IPS DF 19.7 (cell line): ENCODE measurements at regions not wholly inside any gene's neighbourhood (a gene's known extent, or its start where the extent isn't known, plus 50 kb on each side); places are given as distances from the start of the nearest gene placed in this dataset.
"Not testable (repeated sequence)": the region's sequence is repeated elsewhere in the genome, so short reads cannot be mapped to it uniquely, and the experiment has no call there.

Experiments
- DNase-seq: peaks from one replicate; pipeline ENCODE4 v3.0.0-alpha.2; 2013; ENCODE audit warnings: low read depth, low spot score

DNA sequence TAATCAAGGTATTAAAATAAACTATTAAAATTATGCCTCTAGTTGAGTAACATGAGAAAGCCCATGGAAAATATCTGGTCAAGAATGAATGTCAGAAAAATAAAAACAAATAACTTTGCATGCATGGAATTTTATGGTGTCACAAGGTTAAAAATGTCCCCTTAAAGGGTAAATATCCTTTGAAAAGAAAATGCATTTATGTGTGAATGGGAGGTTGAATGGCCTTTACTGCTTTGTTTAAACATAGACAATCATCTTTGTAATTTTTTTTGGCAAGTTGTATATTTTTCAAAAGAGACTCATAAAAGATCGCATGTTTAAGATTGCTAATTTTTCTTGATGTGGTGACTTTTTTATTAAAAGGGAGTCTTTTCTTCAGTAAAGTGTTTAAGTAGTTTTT lies 564.2 kb downstream of the NR2F2 start:
- DNase-seq: no peak

DNA sequence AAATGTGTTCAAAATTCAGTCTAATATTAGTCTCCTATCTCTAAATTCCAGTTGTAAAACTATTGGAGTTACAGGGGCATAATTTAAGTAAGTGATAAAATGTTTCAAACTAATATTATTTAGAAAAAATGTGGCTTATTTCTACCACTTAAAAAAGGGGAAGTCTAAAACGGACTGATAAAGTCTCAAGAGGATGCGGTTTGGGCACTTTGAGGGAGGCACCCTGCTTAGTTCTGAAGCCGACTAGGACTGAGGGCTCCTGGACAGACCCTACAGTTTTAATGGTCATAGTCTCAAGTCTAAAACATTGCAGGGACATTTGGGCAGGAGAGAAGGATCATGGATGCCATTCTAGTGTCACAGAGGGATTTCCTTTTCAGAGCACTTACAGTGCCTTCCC lies 566.3 kb downstream of the NR2F2 start:
- DNase-seq: no peak

DNA sequence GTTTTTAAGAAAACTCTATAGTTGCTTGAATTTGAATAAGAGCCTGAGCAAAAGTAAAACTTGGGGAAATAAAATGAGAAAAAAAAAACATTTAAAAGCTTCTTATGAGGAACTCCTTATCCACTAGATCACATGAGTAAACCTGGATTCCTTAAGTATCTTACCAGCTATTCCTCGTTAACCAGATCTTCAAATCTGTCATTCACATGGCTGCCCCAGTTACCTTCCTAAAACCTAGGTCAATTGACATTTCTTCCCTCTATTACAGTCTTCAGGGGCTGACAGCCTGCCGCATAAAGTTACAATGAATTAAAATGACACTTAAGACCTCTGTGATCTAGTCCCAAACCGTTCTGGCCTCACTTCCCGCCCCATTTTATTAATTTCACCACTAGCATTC lies 583.6 kb downstream of the NR2F2 start:
- no peak for DNase-seq

DNA sequence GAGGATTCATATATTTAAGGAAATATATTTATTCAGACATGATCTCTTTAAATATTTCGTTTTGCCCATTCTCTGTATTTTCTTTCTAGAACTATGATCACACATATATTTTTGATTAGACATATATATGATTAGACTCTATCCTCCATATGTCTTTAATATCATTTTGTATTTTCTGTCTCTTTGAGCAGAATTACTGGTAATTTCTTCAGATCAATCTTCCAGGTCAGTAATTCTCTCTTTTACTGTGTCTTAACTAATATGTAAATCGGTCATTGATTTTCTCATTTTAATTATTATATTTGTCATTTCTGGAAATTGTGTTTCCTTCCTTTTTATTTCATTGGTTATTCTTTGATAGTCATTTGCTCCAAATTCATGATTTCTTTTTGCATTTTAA lies 586.2 kb downstream of the NR2F2 start:
- no peak for DNase-seq

DNA sequence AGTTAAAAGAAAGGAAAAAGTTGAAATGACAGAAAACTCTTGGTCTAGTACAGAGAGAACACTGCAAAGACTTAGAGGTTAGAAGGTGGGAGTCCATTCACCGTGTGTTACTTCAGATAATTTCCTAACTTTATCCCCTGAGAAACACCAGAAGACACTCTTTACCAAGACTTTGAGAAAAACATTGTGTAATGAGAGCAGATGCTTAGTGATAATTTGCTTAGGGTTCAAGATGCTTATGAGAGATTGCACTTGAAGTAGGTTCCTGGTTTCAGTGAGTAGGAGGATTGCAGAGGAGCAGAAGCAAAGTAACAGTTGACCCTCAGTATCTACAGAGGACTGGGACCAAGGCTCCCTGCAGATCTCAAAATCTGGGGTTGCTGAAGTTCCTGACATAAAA lies 594.1 kb downstream of the NR2F2 start:
- no peak for DNase-seq

DNA sequence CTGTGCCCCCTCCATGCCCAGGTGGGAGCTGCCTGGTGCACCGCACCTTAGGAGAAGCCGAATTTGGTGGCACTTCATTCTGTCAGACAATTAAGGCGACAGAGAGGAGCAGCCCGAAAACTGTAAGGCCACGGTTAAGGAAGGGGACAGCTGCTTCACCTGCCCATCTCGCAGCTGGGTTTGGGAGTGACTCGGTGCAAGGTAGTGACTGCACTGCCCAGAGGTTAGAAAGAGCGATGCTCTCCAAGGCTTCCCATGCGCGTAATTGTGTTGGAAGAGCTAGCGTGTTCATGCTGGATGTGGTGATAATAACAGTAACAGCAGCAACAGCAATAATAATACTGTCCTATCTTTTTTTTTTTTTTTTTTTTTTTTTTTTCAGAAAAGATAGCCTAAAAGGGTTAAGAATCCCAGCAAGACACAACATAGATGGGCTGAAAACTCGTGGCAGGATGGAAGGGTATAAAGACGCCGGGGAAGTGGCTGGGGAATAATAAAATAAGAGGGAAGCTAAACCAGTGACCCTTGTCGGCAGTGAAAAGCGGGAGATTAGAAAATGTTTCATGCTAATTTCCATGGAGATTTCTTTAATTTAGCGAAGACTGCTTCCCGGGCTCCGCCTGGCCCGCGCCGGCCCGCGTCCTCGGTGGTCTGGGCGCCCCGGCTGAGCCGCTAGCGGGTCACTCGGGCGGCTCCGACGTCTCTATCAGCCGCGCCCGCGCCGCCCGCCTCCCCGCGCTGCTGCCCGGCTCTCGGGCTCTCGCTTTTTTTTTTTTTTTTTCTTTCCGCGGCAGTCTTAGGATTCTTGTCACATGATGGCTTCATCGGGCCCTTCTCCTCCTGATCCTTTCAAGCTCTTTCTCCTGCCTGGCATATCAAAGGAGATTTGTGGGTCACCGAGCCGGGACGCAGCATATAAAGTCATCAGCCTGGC lies 617.1 kb downstream of the NR2F2 start:
- DNase-seq: no peak

DNA sequence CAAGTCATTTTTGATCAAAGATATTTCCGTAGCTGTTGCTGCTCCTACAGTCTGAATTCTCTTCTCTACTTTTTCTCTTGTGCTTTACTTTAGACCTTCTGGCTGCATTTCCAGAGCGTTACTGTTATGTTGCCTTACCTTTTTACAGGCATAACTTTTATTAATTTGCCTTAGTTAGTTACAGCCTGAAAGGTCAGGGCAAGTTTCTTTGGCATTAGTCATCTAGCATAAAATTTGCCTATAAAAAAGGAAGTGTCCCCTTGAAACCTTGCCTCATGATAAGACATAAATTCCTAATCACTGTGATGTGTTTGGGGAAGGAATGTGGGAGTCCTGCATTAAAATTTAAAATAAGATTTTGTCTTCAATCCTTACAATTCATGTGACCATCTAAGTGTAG lies 618.5 kb downstream of the NR2F2 start:
- no peak for DNase-seq

DNA sequence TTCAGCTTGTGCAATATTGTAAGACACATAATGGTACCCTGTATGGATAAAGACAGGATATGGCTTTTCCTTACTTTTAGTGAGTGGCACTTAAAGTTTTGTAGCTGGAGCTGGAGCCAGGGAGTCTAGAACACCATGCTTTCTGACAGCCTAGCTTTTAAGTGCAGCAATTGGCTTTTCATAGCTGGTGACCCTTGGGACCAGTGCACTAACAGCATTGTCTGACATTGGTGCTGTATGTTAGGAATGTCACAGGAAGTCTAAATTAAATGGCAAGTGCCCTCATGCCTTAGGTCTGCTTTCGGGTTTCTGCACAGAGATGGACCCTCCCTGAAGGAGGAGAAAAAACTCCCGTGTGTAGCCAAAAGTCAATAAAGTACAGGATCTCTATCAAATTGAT lies 628.2 kb downstream of the NR2F2 start:
- no peak for DNase-seq

DNA sequence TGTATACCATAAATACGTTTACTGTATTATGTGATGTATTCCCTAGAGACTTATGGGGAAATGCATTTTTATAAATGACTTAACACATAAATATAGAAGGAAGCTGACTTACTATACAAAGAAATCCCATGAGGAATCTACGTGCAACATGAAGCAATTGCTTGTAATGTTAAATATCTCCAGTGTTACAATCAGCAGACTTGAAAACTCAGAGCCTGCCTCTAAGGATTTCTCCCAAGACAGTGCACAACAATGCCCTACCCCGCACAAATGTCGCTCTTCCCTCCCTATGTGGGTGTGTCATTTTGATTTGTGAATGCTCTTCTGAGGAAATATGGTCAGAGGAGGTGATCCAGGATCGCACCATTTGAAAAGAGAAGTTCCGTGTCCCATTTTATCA lies 629.0 kb downstream of the NR2F2 start:
- DNase-seq: no peak

DNA sequence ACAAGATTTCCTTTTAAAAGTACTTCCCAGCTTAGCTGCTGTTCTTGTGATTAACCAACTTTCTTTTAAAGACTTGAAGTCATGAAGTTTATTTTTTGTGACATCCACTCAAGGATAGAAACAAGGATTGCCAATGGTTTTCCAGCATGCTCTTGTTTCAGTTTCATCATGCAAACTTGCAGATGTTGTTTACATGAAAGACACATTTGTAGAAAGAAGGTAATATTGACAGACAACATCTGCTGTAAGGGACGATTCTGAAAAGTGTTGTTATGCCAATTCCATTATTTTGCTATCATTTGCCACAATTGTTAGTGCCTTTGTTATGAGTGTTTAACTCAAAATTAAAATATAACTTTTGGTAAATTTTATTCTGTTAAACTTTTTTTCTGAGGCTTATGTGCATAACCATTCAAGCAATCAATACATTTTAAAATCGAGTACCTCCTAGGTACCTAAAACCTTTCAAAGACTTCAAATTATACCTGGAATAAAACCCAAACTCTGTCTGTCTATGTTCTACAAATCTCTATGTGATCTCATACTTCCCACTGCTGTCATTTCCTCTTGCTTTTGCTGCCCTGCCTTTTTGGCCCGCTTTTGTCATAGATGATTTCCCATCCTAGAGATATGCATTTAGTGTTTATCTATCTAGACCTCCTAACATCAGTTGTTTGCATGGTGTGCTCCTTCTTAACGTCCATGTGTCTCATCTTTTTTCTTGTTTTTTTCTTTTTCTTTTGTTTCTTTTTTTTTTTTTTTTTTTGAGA lies 630.4 kb downstream of the NR2F2 start:
- no peak for DNase-seq

DNA sequence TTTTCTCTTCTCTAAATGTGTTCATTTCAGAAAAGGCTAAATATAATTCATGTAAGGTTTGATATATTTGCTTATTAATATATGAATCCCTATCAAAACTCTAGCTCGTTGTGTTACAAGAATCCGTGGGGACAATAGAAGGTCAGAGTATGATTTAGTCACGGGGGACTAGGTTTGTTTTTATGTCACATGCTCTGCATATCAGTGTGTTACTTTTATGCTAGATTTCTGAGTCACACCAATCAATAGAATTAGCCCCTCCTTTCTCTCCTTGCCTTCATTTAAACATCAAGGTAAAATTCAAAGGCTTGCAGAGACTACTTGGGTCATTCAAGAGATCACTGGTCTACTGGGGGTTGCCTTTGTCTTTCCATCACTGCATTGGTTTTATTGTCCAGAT lies 636.1 kb downstream of the NR2F2 start:
- DNase-seq: no peak

DNA sequence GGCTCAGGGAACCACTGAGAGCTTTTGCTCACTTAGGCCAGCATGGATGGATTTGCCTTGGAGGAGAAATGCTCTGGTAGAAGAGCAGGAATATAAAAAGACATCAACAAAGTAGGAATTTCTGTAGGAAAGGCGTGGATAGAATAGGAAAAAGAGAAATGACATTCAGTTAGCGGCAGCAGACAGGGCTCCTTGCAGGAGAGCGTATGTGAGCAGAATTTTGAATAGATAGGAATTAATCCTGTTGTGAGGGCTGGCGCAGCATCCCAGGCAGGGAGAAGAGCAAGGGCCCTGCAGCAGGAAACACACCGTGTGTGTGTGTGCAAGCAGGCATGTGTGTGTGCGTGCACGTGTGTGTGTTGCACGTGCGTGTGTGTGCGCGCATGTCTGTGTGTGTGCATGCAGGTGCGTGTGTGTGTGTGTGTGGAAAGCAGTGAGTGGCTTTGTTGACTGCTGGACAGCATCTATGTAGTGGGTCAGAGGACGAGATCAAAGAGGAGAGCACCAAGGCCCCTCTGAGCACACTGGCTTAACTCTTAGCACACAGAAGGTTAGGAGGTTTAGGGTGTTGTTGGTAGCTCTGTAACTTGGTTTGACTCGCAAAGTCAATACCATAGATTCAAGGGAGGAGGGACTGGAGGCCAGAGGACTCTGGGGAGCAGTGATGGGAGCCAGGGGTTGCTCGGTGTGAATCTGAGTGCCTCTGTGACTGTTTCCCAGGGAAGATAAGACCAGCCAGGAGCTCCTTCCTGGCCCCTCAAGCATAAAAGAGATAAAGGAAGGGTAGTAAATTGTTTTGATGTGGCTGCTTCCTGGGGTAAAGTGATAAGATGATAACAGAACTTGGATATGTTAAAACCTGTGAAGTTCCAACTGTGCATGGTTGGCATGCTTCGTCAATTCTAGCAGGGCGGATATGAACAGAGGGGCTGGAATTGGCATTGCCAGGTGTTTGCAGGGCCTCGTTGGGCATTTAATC lies 639.5 kb downstream of the NR2F2 start:
- no peak for DNase-seq

DNA sequence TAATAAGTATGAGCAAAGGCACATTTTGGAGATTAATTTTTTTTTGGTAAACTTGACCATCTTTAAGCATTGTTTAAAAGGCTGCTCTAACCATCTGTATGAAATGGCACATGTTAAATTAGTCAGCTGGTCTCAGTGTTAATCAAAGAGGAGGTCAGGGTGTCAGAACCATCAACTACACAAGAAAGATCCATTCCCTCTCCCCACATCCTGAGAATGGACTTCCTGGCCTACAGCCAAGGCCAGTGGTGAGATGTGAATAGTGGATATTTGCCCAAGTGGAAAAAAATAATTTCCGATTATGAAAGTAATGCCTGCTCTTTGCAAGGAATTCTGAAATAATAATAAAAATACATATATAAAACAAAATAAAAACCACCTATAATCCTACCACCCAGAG lies 641.7 kb downstream of the NR2F2 start:
- DNase-seq: no peak

DNA sequence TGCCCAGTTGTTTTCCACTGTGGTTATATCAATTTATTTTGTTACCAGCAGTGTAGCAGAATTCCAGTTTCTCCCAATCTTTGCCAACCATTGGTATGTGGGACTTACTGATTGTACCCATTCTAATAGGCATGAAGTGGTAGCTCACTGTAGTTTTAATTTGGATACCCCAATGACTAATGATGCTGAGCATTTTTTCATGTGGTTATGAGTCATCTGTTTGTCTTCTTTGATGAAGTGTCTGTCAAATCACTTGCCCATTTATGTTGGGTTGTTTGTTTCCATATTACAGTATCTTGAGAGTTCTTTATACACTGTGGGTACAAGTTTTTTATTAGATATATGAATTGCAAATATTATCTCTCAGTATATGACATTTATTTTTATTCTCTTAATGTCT lies 644.3 kb downstream of the NR2F2 start:
- no peak for DNase-seq

DNA sequence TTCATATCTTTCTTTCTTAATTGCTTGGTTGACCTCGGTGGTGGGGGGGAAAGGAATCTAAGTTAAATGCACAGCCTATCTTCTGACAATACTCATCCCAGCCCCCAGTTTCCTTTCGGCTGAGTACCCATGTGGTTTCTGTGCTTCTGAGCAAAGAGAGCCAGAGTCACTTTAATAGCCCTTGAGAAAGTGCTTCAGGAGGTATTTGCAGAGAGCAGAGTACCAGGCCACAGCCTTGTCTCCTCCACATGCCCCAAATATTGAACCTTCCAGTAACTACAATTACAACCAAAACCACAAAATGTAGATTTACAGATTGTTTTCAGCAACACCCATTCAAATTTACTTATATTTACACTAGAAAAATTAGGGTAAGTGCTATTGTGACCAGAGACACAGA lies 647.4 kb downstream of the NR2F2 start:
- no peak for DNase-seq

DNA sequence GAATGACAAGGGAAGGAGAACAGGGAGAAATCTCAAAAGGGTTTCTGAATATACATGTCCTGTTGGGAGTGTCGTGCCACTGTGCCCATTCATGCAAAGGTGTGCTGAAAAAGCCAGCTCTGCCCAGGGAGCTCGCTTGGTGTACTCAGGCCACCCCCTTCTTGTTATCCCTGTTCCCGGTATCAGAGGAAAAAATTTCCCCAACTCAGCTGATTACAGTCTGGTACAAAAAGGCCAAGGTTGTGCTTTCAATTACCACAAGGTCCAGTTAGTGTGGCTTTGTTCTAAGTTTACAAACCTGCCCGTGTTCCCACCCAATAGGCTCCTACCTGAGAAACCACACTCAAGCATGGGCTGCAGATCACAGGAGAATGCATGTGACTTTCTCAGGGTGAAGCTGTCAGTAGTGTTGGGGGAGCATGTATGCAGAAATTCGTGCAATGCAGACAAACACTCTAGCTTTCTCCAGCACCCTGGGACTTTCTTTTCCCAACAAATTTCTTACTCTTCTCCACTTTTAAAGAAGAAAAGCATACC lies 648.5 kb downstream of the NR2F2 start:
- no peak for DNase-seq

DNA sequence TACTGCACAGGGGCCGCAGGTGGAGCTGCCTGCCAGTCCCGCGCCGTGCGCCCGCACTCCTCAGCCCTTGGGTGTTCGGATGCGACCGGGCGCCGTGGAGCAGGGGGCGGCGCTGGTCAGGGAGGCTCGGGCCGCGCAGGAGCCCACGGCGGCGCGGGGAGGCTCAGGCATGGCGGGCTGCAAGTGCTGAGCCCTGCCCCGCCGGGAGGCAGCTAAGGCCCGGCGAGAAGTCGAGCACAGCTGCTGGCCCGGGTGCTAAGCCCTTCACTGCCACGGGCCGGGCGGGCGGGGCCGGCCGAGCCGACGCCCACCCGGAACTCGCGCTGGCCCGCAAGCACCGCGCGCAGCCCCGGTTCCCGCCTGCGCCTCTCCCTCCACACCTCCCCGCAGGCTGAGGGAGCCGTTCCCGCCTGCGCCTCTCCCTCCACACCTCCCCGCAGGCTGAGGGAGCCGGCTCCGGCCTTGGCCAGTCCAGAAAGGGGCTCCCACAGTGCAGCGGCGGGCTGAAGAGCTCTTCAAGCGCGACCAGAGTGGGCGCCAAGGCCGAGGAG lies 653.7 kb downstream of the NR2F2 start:
- not testable (repeated sequence) for DNase-seq

DNA sequence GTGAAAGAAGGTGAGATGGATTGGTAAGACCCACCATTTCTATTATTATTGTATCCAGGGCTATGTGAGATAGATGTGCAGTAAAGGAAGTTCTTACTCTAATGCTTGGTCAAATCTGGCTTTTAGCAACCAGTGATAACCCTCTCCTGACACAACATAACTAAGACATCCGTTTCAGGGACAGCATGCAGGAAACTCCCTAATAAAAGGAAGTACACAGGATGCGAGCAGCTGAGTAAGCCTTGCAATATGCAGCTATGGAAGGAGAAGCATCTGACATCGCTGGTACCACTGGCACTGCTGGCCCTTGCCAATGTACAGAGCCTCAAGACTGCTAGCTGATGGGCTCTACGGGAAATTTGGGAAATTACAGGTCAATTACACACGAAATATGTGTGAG lies 662.3 kb downstream of the NR2F2 start:
- no peak for DNase-seq

DNA sequence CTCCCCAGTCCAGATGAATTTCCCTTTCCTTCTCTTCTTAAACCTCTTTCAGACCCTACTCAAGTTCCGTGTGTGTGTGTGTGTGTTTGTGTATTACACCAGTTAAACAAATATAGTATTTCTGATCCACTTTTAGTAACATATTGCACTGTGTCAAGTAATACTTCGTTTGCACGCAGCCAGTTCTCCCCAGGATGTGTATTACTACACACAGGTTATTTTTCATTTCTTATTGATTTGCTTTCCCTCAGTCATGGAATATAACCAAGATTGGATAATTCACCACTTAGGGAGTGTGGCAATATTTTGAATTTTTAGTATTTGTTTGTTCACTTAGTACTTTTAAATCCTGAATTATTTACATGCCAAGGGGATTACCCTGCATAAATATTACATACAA lies 667.0 kb downstream of the NR2F2 start:
- DNase-seq: no peak

DNA sequence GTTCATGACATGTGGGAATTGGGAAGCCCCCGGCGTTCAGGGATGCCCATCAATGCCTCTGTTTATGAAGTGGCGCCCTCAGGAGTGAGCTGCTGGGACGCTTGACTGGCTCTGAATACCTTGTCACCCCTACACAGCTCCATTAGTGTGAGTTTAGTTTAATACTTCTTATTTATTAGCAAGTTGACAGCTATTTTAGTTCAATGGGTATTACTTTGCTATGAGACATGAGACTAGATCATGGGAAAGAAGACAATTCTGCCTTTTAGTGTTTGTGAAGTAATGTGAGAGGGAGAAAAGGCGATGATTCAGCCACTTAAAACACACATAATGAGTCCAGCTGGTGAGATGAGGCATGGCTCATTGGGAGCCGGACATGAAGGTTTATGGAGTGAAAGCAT lies 678.5 kb downstream of the NR2F2 start:
- DNase-seq: no peak

DNA sequence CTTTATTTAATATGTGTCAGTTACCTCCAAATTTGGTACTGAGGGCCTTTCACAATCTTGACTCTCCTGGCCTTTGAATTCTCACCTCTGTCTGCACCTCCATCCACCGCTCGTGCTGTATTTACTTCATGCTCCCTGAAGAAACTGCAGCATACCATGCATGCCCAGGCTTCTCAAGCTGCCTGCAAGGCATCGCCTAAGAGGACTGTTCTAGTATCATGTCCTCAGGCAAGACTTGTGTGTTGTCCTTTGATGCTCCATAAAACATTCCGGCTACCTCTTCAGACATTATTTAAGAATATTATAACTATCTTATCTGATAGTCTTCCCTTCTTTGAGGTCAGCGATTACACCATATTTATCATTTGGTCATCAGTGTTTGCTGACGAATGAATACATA lies 682.5 kb downstream of the NR2F2 start:
- DNase-seq: no peak
